ENCODE measurements at regions not wholly inside any gene's neighbourhood (a gene's known extent, or its start where the extent isn't known, plus 50 kb on each side); places are given as distances from the start of the nearest gene placed in this dataset.

DNA sequence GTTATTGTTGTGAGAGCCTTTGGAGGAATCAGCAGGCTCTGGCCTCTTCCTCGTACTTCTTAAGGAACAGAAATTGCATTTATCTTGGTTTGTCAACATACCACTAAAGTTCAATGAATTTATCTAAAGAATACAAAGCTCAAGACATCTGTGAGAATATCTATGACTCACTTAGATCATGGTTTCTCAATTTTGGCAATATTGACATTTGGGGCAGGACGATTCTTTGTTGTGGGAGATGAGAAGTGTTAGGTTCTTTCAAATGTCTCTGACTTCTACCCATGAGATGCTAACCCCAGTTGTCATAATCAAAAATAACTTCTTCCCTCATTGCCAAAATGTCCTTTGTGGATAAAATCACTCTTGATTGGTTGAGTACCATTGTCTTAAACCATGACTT lies 1190.3 kb downstream of the GALC start:
- TF ChIP-seq POLR2A (IDR thresholded peaks at IDR 0.05), result no peak
- TF ChIP-seq, protein P1, sequence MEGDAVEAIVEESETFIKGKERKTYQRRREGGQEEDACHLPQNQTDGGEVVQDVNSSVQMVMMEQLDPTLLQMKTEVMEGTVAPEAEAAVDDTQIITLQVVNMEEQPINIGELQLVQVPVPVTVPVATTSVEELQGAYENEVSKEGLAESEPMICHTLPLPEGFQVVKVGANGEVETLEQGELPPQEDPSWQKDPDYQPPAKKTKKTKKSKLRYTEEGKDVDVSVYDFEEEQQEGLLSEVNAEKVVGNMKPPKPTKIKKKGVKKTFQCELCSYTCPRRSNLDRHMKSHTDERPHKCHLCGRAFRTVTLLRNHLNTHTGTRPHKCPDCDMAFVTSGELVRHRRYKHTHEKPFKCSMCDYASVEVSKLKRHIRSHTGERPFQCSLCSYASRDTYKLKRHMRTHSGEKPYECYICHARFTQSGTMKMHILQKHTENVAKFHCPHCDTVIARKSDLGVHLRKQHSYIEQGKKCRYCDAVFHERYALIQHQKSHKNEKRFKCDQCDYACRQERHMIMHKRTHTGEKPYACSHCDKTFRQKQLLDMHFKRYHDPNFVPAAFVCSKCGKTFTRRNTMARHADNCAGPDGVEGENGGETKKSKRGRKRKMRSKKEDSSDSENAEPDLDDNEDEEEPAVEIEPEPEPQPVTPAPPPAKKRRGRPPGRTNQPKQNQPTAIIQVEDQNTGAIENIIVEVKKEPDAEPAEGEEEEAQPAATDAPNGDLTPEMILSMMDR (IDR thresholded peaks at IDR 0.05), result no peak
- no peak overlapping the region for H3K27ac ChIP-seq
- WGBS, 2 donors, result 64 to 94% methylated on average over 2 of the region's 2 CpGs
- H3K9me3 ChIP-seq, result no peaks in the 10 kb centered on the region
- H3K36me3 ChIP-seq, result no peaks in the 10 kb centered on the region
- no peak for DNase-seq
- H3K4me3 ChIP-seq (replicated peaks in 1 of 3), result no peak overlapping the region
- no peaks in the 10 kb centered on the region for H3K4me1 ChIP-seq
- H3K27me3 ChIP-seq, result no peaks in the 10 kb centered on the region
- intact Hi-C loops (cut with DNase I), result no loop called here

DNA sequence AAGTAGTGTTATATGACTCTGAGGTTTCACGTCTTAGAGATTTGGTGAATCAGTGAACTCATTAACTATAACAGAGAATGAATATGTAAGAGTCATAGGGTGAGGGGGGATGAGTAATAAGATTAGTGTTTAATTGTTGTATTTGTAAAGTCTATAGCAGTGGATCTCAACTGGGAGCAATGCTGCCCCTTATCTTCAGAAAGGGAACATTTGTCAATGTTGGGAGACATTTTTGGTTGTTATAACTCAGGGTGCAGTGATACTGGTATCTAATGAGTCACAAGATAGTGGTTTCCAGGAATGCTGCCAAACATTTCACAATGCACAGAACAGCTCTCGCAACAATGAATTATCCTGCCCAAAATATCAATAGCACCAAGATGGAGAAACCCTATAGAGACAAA lies 1193.7 kb downstream of the GALC start:
- TF ChIP-seq POLR2A (IDR thresholded peaks at IDR 0.05), result no peak
- TF ChIP-seq, protein P1 (IDR thresholded peaks at IDR 0.05), result no peak
- no peak overlapping the region for H3K27ac ChIP-seq
- H3K4me3 ChIP-seq (replicated peaks in 1 of 3), result no peak overlapping the region
- no peaks in the 10 kb centered on the region for H3K9me3 ChIP-seq
- 55 to 71% methylated on average over 2 of the region's 2 CpGs for WGBS, 2 donors
- H3K27me3 ChIP-seq, result no peaks in the 10 kb centered on the region
- H3K36me3 ChIP-seq, result no peaks in the 10 kb centered on the region
- H3K4me1 ChIP-seq, result no peaks in the 10 kb centered on the region
- intact Hi-C loops (cut with DNase I), result no loop called here
- DNase-seq, result no peak

DNA sequence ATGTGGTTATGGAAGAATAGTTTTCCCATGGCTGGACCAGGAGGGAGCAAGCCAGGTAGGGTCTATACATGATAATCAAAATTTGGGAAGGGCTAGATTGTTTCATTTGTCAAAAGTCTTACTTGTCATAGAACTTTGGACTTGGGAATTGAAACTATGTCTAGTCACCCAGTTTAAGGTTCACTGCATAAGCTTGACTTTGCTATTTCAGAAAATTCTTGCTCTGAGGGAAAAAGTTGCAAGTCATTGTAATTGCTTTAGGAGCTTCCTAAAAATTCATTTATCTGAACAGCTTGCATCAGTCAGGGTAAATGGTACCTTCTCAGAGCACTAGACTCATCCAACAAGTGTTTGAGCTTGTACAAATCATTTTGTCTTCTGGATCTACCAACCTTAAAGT lies 1194.7 kb downstream of the GALC start:
- TF ChIP-seq, protein P1 (IDR thresholded peaks at IDR 0.05), result no peak
- TF ChIP-seq POLR2A (IDR thresholded peaks at IDR 0.05), result no peak
- H3K36me3 ChIP-seq, result no peaks in the 10 kb centered on the region
- no peaks in the 10 kb centered on the region for H3K9me3 ChIP-seq
- H3K27ac ChIP-seq, result no peak overlapping the region
- DNase-seq, result no peak
- H3K4me3 ChIP-seq (replicated peaks in 1 of 3), result no peak overlapping the region
- H3K4me1 ChIP-seq, result no peaks in the 10 kb centered on the region
- intact Hi-C loops (cut with DNase I), result no loop called here
- H3K27me3 ChIP-seq, result no peaks in the 10 kb centered on the region

DNA sequence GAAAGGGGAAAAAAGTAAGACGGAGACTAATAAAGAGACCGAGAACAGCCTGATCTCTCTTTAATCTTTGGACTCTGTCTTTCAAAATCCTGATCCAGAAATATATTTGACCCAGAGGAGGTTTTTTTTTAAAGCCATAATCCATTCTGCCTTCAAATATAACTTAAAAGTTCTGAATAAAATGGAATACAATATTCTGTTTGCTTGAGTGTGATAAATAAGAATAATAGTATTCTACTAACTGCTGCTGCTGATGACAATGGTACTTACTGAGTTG lies 1196.0 kb downstream of the GALC start:
- TF ChIP-seq POLR2A (IDR thresholded peaks at IDR 0.05), result no peak
- TF ChIP-seq, protein P1 (IDR thresholded peaks at IDR 0.05), result no peak
- Histone ChIP-seq H3K27me3 (no peaks in the 10 kb centered on the region), H3K4me3 (replicated peaks in 1 of 3) (no peak overlapping the region), H3K27ac (no peak overlapping the region), H3K9me3 (no peaks in the 10 kb centered on the region), H3K36me3 (no peaks in the 10 kb centered on the region), H3K4me1 (no peaks in the 10 kb centered on the region)
- WGBS, 2 donors, result 95 to 99% methylated on average over 2 of the region's 2 CpGs
- no peak for DNase-seq
- intact Hi-C loops (cut with DNase I), result no loop called here

DNA sequence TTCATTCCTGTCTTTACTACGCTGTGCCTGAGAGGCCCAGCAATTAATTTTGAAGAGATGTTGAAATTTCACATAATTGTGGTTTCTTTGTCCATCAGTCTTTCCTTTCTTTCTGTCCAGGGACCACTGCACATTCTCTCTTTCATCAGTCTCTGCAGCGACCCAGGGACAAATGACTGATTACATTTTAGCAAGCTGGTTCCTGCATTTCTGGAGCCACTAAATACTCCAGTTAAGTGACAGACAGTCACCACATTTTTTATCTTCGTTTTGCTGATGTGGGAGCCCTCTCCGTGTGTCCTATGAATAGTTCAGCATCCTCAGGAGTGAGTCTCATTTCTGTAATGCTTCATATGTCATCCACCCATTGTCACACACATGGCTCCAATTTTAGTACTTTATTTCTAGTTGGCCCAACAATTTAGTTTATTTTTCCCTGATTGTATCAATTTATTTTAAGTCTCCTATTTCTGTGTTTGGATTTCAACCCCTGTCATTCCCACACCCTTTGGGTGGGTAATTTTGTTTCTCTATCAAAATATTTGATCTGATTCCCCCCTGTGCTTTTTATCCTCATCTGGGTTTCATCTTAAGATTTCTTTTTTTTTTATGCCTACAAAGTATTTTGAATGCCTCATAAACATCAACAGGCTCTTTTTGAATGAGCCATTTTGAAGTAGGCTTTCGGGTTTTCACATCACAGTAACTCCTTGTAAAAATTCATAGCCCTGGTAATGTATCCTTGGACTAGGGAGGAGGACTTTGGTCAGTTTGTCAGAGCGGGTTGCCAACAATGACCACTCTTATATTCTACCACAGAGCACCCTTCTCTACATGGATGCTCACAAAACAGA lies 1196.5 kb downstream of the GALC start:
- TF ChIP-seq, protein P1 (IDR thresholded peaks at IDR 0.05), result no peak
- no peaks in the 10 kb centered on the region for H3K36me3 ChIP-seq
- WGBS, 2 donors, result 76 to 80% methylated on average over 6 of the region's 6 CpGs
- H3K4me3 ChIP-seq (replicated peaks in 1 of 3), result no peak overlapping the region
- H3K27me3 ChIP-seq, result no peaks in the 10 kb centered on the region
- DNase-seq, result no peak
- no peaks in the 10 kb centered on the region for H3K4me1 ChIP-seq
- intact Hi-C loops (cut with DNase I), result no loop called here
- H3K27ac ChIP-seq, result no peak overlapping the region
- H3K9me3 ChIP-seq, result no peaks in the 10 kb centered on the region

All from thyroid gland (tissue), 4 donors.